A549 (cell line): ENCODE measurements at regions not wholly inside any gene's neighbourhood (a gene's known extent, or its start where the extent isn't known, plus 50 kb on each side); places are given as distances from the start of the nearest gene placed in this dataset.

Experiments
- ATAC-seq, 2 experiments: fragments of 200-7000 bp in 1 of 2; fragments of >200 bp in 1 of 2; cut with Nextera tagmentation in 1 of 2; cut with Tn5 transposase in 1 of 2; 3 replicates each; pipeline versions ENCODE4 v1.8.0 to v1.9.1; 2018 to 2020; ENCODE audit warnings: mild to moderate bottlenecking in 1 of 2, moderate library complexity in 1 of 2
- CTCF ChIA-PET: fragments of 300-600 bp; sonication (Branson Sonifier 250); formaldehyde crosslinking; extraction: SDS; loops from one replicate; lab custom pipeline; 2021; ENCODE audit warnings: antibody characterized with exemption, inconsistent platforms; lab: Yijun Ruan, JAX
- POLR2A ChIA-PET: fragments of 350-600 bp; formaldehyde crosslinking; extraction: SDS; loops from one replicate; lab custom pipeline; 2021; ENCODE audit warnings: antibody characterized with exemption, inconsistent platforms; lab: Yijun Ruan, JAX
- DNase-seq, 2 experiments: peaks; one replicate each; pipeline versions ENCODE4 v3.0.0 to v3.0.0-alpha.2; 2011 to 2016; ENCODE audit warnings: low read depth in 1 of 2, low spot score in 1 of 2
- FAIRE-seq: peaks from 2 replicates; lab custom pipeline; 2011; peaks lifted over from hg19 to GRCh38; lab: Jason Lieb, UNC
- H3K27ac ChIP-seq, 2 experiments: fragments of >200 bp; sonication (Bioruptor Twin); formaldehyde crosslinking; 3 replicates each; pipeline ENCODE4 v1.5.1; 2016 to 2017
- H3K4me1 ChIP-seq: fragments of >200 bp; sonication (Bioruptor Twin); formaldehyde crosslinking; 3 replicates; pipeline ENCODE4 v1.6.1; 2016
- H3K4me2 ChIP-seq: fragments of >200 bp; sonication (Bioruptor Twin); formaldehyde crosslinking; 3 replicates; pipeline ENCODE4 v1.6.1; 2016
- H3K4me3 ChIP-seq: fragments of >200 bp; sonication (Bioruptor Twin); formaldehyde crosslinking; 3 replicates; pipeline ENCODE4 v1.5.1; 2016
- H3K9me3 ChIP-seq: fragments of >200 bp; sonication (Bioruptor Twin); formaldehyde crosslinking; 3 replicates; pipeline ENCODE4 v1.6.1; 2016
- CHD4 ChIP-seq: fragments of 200-600 bp; sonication (generic); IDR thresholded peaks from 2 replicates; pipeline ENCODE4 v1.6.1; 2016; ENCODE audit warnings: antibody characterized with exemption, mild to moderate bottlenecking, borderline replicate concordance
- NFE2L2 ChIP-seq: fragments of 150-350 bp; conservative IDR thresholded peaks from 2 replicates; pipeline ENCODE4 v1.6.1; 2014; ENCODE audit warnings: low read length
- RARB ChIP-seq: fragments of 250-450 bp; sonication (Bioruptor Pico); IDR thresholded peaks from 2 replicates; pipeline ENCODE4 v1.8.0; 2021; ENCODE audit warnings: mild to moderate bottlenecking, moderate library complexity
- WGBS: methylation state at CpG from one replicate; pipeline ENCODE4 v1.1.6; 2017; ENCODE audit errors: missing lambda C conversion rate; 5-methylcytosine and 5-hydroxymethylcytosine counted together
- small RNA-seq, 6 experiments: library from RNA; depleted of rRNA; stranded (forward); fragments of <200 nt; gene quantifications; one replicate each; pipeline ENCODE3, GENCODE V24; 2012

- no peak overlapping the region for H3K4me2 ChIP-seq
- DNase-seq: no peak
- no peak for TF ChIP-seq NFE2L2
- TF ChIP-seq RARB (CRISPR knock-in tag): no peak
- no peak for TF ChIP-seq CHD4
- no peaks in the 10 kb centered on the region for H3K9me3 ChIP-seq
- ATAC-seq: no peak
- H3K27ac ChIP-seq: no peak overlapping the region
- FAIRE-seq: no peak
- no peak overlapping the region for H3K4me3 ChIP-seq
- ChIA-PET POLR2A (no interaction called here), CTCF (no interaction called here)
- no peaks in the 10 kb centered on the region for H3K4me1 ChIP-seq
- 16% methylated on average over 4 of the region's 4 CpGs for WGBS
These were observed 59.7 kb upstream of the LUZP2 start for GRCh38 chr11:24437123-24437522.

Small RNA genes in the stretch of these regions (small RNA-seq; reads per million reads assigned to genes)
- gene AC100767.1 (0 reads per million in 6 experiments), gene MIR8054 (0 reads per million in 6 experiments), gene RNU6-783P (0 reads per million in 6 experiments)
